ENCODE measurements at regions not wholly inside any gene's neighbourhood (a gene's known extent, or its start where the extent isn't known, plus 50 kb on each side); places are given as distances from the start of the nearest gene placed in this dataset.

GRCh38 chr10:9910446-9910845 lies 1107.2 kb upstream of the CELF2 start:
- no peaks in the 10 kb centered on the region for H3K4me1 ChIP-seq (ENCODE audit: control insufficient read depth in 2 of 3, insufficient read depth in 2 of 3, low read depth in 1 of 3, low read length in 3 of 3)
- no peaks in the 10 kb centered on the region for H3K27me3 ChIP-seq (ENCODE audit: control insufficient read depth, insufficient read depth, low read length)
- no peak for FAIRE-seq
- intact Hi-C loops (cut with DNase I), result no loop called here
- no peak for DNase-seq
- no peak for TF ChIP-seq CTCF (IDR thresholded peaks at IDR 0.05; ENCODE audit: borderline replicate concordance, extremely low read depth, insufficient read depth)
- H3K36me3 ChIP-seq (ENCODE audit: control insufficient read depth in 2 of 3, insufficient read depth in 3 of 3, low read length in 3 of 3), result no peaks in the 10 kb centered on the region
- peaks cover 0 to 4% (median 0%) of the 10 kb centered on the region in 3 donors for H3K9me3 ChIP-seq (ENCODE audit: control insufficient read depth in 2 of 3, insufficient read depth in 1 of 3, low read length in 3 of 3)
- H3K4me3 ChIP-seq (ENCODE audit: low read length in 3 of 3), result no peak overlapping the region
- H3K9ac ChIP-seq (ENCODE audit: low read length in 3 of 3), result no peak overlapping the region
- H3K27ac ChIP-seq (ENCODE audit: low read depth in 2 of 2, low read length in 2 of 2), result no peak overlapping the region

- Histone ChIP-seq H3K4me3 (ENCODE audit: low read length in 3 of 3) (no peak overlapping the region), H3K4me1 (ENCODE audit: control insufficient read depth in 2 of 3, insufficient read depth in 2 of 3, low read depth in 1 of 3, low read length in 3 of 3) (no peaks in the 10 kb centered on the region), H3K27ac (ENCODE audit: low read depth in 2 of 2, low read length in 2 of 2) (no peak overlapping the region), H3K36me3 (ENCODE audit: control insufficient read depth in 2 of 3, insufficient read depth in 3 of 3, low read length in 3 of 3) (no peaks in the 10 kb centered on the region), H3K27me3 (ENCODE audit: control insufficient read depth, insufficient read depth, low read length) (no peaks in the 10 kb centered on the region), H3K9me3 (ENCODE audit: control insufficient read depth in 2 of 3, insufficient read depth in 1 of 3, low read length in 3 of 3) (peaks cover 0 to 4% (median 0%) of the 10 kb centered on the region in 3 donors), H3K9ac (ENCODE audit: low read length in 3 of 3) (no peak overlapping the region)
- no peak for DNase-seq
- TF ChIP-seq CTCF (IDR thresholded peaks at IDR 0.05; ENCODE audit: borderline replicate concordance, extremely low read depth, insufficient read depth), result no peak
- intact Hi-C loops (cut with DNase I), result no loop called here
- no peak for FAIRE-seq
Measured at GRCh38 chr10:9911488-9911887, 1106.2 kb upstream of the CELF2 start.

GRCh38 chr10:9913876-9914514 lies 1103.7 kb upstream of the CELF2 start:
- Histone ChIP-seq H3K36me3 (ENCODE audit: control insufficient read depth in 2 of 3, insufficient read depth in 3 of 3, low read length in 3 of 3) (no peaks in the 10 kb centered on the region), H3K27ac (ENCODE audit: low read depth in 2 of 2, low read length in 2 of 2) (no peak overlapping the region), H3K9ac (ENCODE audit: low read length in 3 of 3) (no peak overlapping the region), H3K4me3 (ENCODE audit: low read length in 3 of 3) (no peak overlapping the region), H3K9me3 (ENCODE audit: control insufficient read depth in 2 of 3, insufficient read depth in 1 of 3, low read length in 3 of 3) (no peaks in the 10 kb centered on the region), H3K27me3 (ENCODE audit: control insufficient read depth, insufficient read depth, low read length) (no peaks in the 10 kb centered on the region), H3K4me1 (ENCODE audit: control insufficient read depth in 2 of 3, insufficient read depth in 2 of 3, low read depth in 1 of 3, low read length in 3 of 3) (no peaks in the 10 kb centered on the region)
- intact Hi-C loops (cut with DNase I), result no loop called here
- TF ChIP-seq CTCF (IDR thresholded peaks at IDR 0.05; ENCODE audit: borderline replicate concordance, extremely low read depth, insufficient read depth), result no peak
- DNase-seq (no peak), FAIRE-seq (no peak)

GRCh38 chr10:9921544-9921943 lies 1096.1 kb upstream of the CELF2 start:
- no peaks in the 10 kb centered on the region for H3K4me1 ChIP-seq (ENCODE audit: control insufficient read depth in 2 of 3, insufficient read depth in 2 of 3, low read depth in 1 of 3, low read length in 3 of 3)
- intact Hi-C loops (cut with DNase I), result no loop called here
- H3K27me3 ChIP-seq (ENCODE audit: control insufficient read depth, insufficient read depth, low read length), result no peaks in the 10 kb centered on the region
- H3K27ac ChIP-seq (ENCODE audit: low read depth in 2 of 2, low read length in 2 of 2), result no peak overlapping the region
- no peaks in the 10 kb centered on the region for H3K9me3 ChIP-seq (ENCODE audit: control insufficient read depth in 2 of 3, insufficient read depth in 1 of 3, low read length in 3 of 3)
- no peak overlapping the region for H3K9ac ChIP-seq (ENCODE audit: low read length in 3 of 3)
- DNase-seq (no peak), FAIRE-seq (no peak)
- TF ChIP-seq CTCF (IDR thresholded peaks at IDR 0.05; ENCODE audit: borderline replicate concordance, extremely low read depth, insufficient read depth), result no peak
- no peaks in the 10 kb centered on the region for H3K36me3 ChIP-seq (ENCODE audit: control insufficient read depth in 2 of 3, insufficient read depth in 3 of 3, low read length in 3 of 3)
- H3K4me3 ChIP-seq (ENCODE audit: low read length in 3 of 3), result no peak overlapping the region

Measured in kidney (tissue), 13 donors.